GM23338 (cell line): ENCODE measurements at regions not wholly inside any gene's neighbourhood (a gene's known extent, or its start where the extent isn't known, plus 50 kb on each side); places are given as distances from the start of the nearest gene placed in this dataset.

Source experiments
- ATAC-seq: fragments of 200-7000 bp; cut with Tn5 transposase; 3 replicates; pipeline ENCODE4 v1.9.1; 2020
- DNase-seq: peaks from one replicate; pipeline ENCODE4 v3.0.0-alpha.2; 2015; ENCODE audit warnings: low spot score
- H2AFZ ChIP-seq: fragments of 200-600 bp; sonication (generic); 2 replicates; pipeline ENCODE4 v1.8.0; 2016; ENCODE audit warnings: antibody characterized with exemption, mild to moderate bottlenecking, moderate library complexity
- H3F3A ChIP-seq: fragments of 200-600 bp; sonication (generic); replicated peaks from 2 replicates; pipeline ENCODE4 v1.8.0; 2017; ENCODE audit warnings: antibody characterized with exemption, mixed run types, low read depth
- H3K27ac ChIP-seq: fragments of 200-600 bp; sonication (generic); 2 replicates; pipeline ENCODE4 v1.6.1; 2016; ENCODE audit warnings: low read depth
- H3K27me3 ChIP-seq: fragments of 200-600 bp; sonication (generic); 2 replicates; pipeline ENCODE4 v1.8.0; 2016; ENCODE audit warnings: mild to moderate bottlenecking, mixed run types, moderate library complexity; ENCODE audit not compliant: insufficient read depth
- H3K36me3 ChIP-seq: fragments of 200-600 bp; sonication (generic); 2 replicates; pipeline ENCODE4 v1.8.0; 2016; ENCODE audit warnings: mild to moderate bottlenecking; ENCODE audit not compliant: insufficient read depth
- H3K4me1 ChIP-seq: fragments of 200-600 bp; sonication (generic); 2 replicates; pipeline ENCODE4 v1.8.0; 2016; ENCODE audit warnings: mild to moderate bottlenecking, moderate library complexity; ENCODE audit not compliant: insufficient read depth
- H3K4me2 ChIP-seq: fragments of 200-600 bp; sonication (generic); 2 replicates; pipeline ENCODE4 v1.7.1; 2017; ENCODE audit warnings: mixed run types
- H3K4me3 ChIP-seq: fragments of 200-600 bp; sonication (generic); 2 replicates; pipeline ENCODE4 v1.6.1; 2016; ENCODE audit warnings: mixed run types
- H3K79me2 ChIP-seq: fragments of 200-600 bp; sonication (generic); replicated peaks from 2 replicates; pipeline ENCODE4 v1.8.0; 2017; ENCODE audit warnings: mild to moderate bottlenecking; ENCODE audit not compliant: insufficient read depth
- H3K9me2 ChIP-seq: fragments of 200-600 bp; sonication (generic); 2 replicates; pipeline ENCODE4 v1.8.0; 2017; ENCODE audit not compliant: insufficient read depth
- H4K20me1 ChIP-seq: fragments of 200-600 bp; sonication (generic); replicated peaks from 2 replicates; pipeline ENCODE4 v1.8.0; 2017; ENCODE audit warnings: mild to moderate bottlenecking; ENCODE audit not compliant: insufficient read depth
- H3K27ac Mint-ChIP-seq: 2 replicates; pipeline ENCODE4 v1.8.0; 2020; ENCODE audit warnings: inconsistent platforms, mild to moderate bottlenecking, moderate library complexity, mixed read lengths
- H3K27me3 Mint-ChIP-seq: 3 replicates; pipeline ENCODE4 v1.8.0; 2022; ENCODE audit warnings: low read depth, mild to moderate bottlenecking, moderate library complexity, mixed read lengths, inconsistent platforms; ENCODE audit not compliant: insufficient read depth, poor library complexity
- H3K36me3 Mint-ChIP-seq: 3 replicates; pipeline ENCODE4 v1.8.0; 2021; ENCODE audit warnings: low read depth, mild to moderate bottlenecking, inconsistent platforms, moderate library complexity, mixed read lengths
- H3K4me1 Mint-ChIP-seq: 3 replicates; pipeline ENCODE4 v1.8.0; 2020; ENCODE audit warnings: mild to moderate bottlenecking, inconsistent platforms, mixed read lengths
- H3K4me3 Mint-ChIP-seq: 3 replicates; pipeline ENCODE4 v1.8.0; 2021; ENCODE audit warnings: moderate library complexity, mild to moderate bottlenecking, inconsistent platforms, mixed read lengths
- H3K9me3 Mint-ChIP-seq: 3 replicates; pipeline ENCODE4 v1.8.0; 2020; ENCODE audit warnings: moderate library complexity, mild to moderate bottlenecking, inconsistent platforms, mixed read lengths
- CREB1 ChIP-seq: fragments of 250-450 bp; sonication (Bioruptor Pico); IDR thresholded peaks from 2 replicates; pipeline ENCODE4 v1.5.0; 2020; ENCODE audit warnings: low read depth, mild to moderate bottlenecking, moderate library complexity
- EZH2 ChIP-seq: fragments of 200-600 bp; sonication (generic); IDR thresholded peaks from one replicate; pipeline ENCODE4 v1.8.0; 2017; ENCODE audit warnings: antibody characterized with exemption, mild to moderate bottlenecking, low read depth; ENCODE audit not compliant: unreplicated experiment
- EZH2phosphoT487 ChIP-seq: fragments of 200-600 bp; sonication (generic); IDR thresholded peaks from one replicate; pipeline ENCODE4 v1.8.1; 2018; ENCODE audit warnings: antibody characterized with exemption; ENCODE audit not compliant: unreplicated experiment
- JUNB ChIP-seq: IDR thresholded peaks from one replicate; pipeline ENCODE4 v1.6.1; 2016; ENCODE audit warnings: antibody characterized with exemption; ENCODE audit not compliant: unreplicated experiment
- NANOG ChIP-seq: IDR thresholded peaks from 2 replicates; pipeline ENCODE4 v1.6.1; 2016; ENCODE audit warnings: antibody characterized with exemption, borderline replicate concordance
- POLR2AphosphoS5 ChIP-seq: IDR thresholded peaks from 2 replicates; pipeline ENCODE4 v1.6.1; 2016; ENCODE audit warnings: antibody characterized with exemption, low read depth
- STAT1 ChIP-seq: IDR thresholded peaks from one replicate; pipeline ENCODE4 v1.6.1; 2016; ENCODE audit warnings: antibody characterized with exemption; ENCODE audit not compliant: unreplicated experiment
- ZNF114 ChIP-seq: fragments of 250-450 bp; sonication (Bioruptor Pico); IDR thresholded peaks from 2 replicates; pipeline ENCODE4 v1.5.0; 2020; ENCODE audit warnings: mild to moderate bottlenecking, moderate library complexity
- ZNF331 ChIP-seq: fragments of 250-450 bp; sonication (Bioruptor Pico); IDR thresholded peaks from 2 replicates; pipeline ENCODE4 v1.5.0; 2020; ENCODE audit warnings: low read depth, mild to moderate bottlenecking, moderate library complexity
- TF ChIP-seq, protein P1 (sequence below): fragments of 250-450 bp; sonication (Bioruptor Pico); IDR thresholded peaks from 2 replicates; pipeline ENCODE4 v1.5.0; 2020; ENCODE audit warnings: mild to moderate bottlenecking, moderate library complexity
- TF ChIP-seq, protein P2 (sequence below): IDR thresholded peaks from one replicate; pipeline ENCODE4 v1.6.1; 2018; ENCODE audit warnings: antibody characterized with exemption; ENCODE audit not compliant: unreplicated experiment
- TF ChIP-seq, protein P3 (sequence below): IDR thresholded peaks from 2 replicates; pipeline ENCODE4 v1.6.1; 2016; ENCODE audit warnings: antibody characterized with exemption

DNA sequence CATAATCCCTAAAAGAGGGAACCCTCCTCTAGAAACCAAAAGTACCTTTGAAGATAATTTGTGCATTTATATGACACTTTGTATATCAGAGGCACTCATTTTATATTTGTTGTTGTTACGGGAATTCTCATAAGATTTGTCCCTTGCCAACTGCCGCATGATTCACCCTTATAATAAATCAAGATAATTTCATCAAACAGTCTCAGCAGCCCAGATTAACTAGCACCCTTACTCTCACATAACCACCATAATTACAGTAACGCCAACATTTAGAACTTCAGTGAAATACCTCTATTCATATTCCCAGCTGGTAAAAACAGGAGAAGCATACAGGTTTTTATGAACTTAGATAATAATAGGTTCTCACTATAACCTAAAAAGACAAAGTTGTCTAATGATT, 271.9 kb downstream of the LRRC3B start:
- Mint-ChIP-seq H3K4me3 (no peak overlapping the region), H3K36me3 (no peaks in the 10 kb centered on the region), H3K27me3 (no peaks in the 10 kb centered on the region), H3K4me1 (peaks cover 7% of the 10 kb centered on the region; the same call in 2 of the 3 replicates), H3K9me3 (peaks cover under 1% of the 10 kb centered on the region; the same call in 1 of the 3 replicates), H3K27ac (no peak overlapping the region)
- Histone ChIP-seq H3F3A (no peaks in the 10 kb centered on the region), H3K4me2 (no peak overlapping the region), H3K79me2 (no peaks in the 10 kb centered on the region), H3K4me1 (peaks cover 7% of the 10 kb centered on the region), H3K27ac (no peak overlapping the region), H3K36me3 (no peaks in the 10 kb centered on the region), H3K27me3 (no peaks in the 10 kb centered on the region), H2AFZ (no peak overlapping the region), H3K4me3 (no peak overlapping the region), H3K9me2 (peaks cover 6% of the 10 kb centered on the region; the same call in 1 of the 2 replicates), H4K20me1 (no peaks in the 10 kb centered on the region)
- no peak for ATAC-seq
- no peak for TF ChIP-seq CREB1 (CRISPR knock-in tag)
- DNase-seq: no peak

DNA sequence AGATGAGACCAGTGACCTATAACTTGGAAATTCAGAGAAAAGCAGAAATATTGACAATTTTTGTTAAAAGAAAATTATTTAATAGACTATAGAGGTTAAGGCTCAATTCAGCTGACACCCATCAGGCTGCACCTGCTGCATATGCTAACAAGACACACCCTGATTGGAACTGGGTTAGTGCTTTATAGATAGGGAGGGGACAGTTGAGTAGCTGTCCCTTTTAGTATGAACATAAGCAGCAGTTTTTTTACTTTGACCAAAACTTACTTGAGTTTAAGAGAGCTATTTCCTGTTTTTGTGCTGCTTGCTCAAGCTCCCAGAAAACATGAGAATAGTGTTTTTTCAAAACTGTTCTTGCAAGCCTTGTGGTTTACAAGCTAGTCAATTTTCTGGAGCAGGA, 292.6 kb downstream of the LRRC3B start:
- no peak for DNase-seq
- Mint-ChIP-seq H3K27ac (no peak overlapping the region), H3K9me3 (peaks cover 4% of the 10 kb centered on the region; the same call in 2 of the 3 replicates)

More for the DNA sequence above, 292.6 kb downstream of the LRRC3B start:
- H4K20me1 ChIP-seq: no peaks in the 10 kb centered on the region
- peaks cover 3% of the 10 kb centered on the region; the same call in 1 of the 2 replicates for H3K4me1 ChIP-seq
- peaks cover 6% of the 10 kb centered on the region; the same call in 2 of the 3 replicates for H3K4me1 Mint-ChIP-seq
- H3K4me2 ChIP-seq: no peak overlapping the region
- no peaks in the 10 kb centered on the region for H3K27me3 Mint-ChIP-seq
- no peaks in the 10 kb centered on the region for H3K36me3 Mint-ChIP-seq
- H3K4me3 ChIP-seq: no peak overlapping the region
- no peak for TF ChIP-seq JUNB
- no peak for TF ChIP-seq STAT1
- TF ChIP-seq EZH2phosphoT487: no peak
- TF ChIP-seq EZH2: no peak
- TF ChIP-seq ZNF331 (CRISPR knock-in tag): no peak
- no peak for TF ChIP-seq NANOG
- no peak for TF ChIP-seq POLR2AphosphoS5
- no peak for TF ChIP-seq ZNF114
- TF ChIP-seq, protein P1, sequence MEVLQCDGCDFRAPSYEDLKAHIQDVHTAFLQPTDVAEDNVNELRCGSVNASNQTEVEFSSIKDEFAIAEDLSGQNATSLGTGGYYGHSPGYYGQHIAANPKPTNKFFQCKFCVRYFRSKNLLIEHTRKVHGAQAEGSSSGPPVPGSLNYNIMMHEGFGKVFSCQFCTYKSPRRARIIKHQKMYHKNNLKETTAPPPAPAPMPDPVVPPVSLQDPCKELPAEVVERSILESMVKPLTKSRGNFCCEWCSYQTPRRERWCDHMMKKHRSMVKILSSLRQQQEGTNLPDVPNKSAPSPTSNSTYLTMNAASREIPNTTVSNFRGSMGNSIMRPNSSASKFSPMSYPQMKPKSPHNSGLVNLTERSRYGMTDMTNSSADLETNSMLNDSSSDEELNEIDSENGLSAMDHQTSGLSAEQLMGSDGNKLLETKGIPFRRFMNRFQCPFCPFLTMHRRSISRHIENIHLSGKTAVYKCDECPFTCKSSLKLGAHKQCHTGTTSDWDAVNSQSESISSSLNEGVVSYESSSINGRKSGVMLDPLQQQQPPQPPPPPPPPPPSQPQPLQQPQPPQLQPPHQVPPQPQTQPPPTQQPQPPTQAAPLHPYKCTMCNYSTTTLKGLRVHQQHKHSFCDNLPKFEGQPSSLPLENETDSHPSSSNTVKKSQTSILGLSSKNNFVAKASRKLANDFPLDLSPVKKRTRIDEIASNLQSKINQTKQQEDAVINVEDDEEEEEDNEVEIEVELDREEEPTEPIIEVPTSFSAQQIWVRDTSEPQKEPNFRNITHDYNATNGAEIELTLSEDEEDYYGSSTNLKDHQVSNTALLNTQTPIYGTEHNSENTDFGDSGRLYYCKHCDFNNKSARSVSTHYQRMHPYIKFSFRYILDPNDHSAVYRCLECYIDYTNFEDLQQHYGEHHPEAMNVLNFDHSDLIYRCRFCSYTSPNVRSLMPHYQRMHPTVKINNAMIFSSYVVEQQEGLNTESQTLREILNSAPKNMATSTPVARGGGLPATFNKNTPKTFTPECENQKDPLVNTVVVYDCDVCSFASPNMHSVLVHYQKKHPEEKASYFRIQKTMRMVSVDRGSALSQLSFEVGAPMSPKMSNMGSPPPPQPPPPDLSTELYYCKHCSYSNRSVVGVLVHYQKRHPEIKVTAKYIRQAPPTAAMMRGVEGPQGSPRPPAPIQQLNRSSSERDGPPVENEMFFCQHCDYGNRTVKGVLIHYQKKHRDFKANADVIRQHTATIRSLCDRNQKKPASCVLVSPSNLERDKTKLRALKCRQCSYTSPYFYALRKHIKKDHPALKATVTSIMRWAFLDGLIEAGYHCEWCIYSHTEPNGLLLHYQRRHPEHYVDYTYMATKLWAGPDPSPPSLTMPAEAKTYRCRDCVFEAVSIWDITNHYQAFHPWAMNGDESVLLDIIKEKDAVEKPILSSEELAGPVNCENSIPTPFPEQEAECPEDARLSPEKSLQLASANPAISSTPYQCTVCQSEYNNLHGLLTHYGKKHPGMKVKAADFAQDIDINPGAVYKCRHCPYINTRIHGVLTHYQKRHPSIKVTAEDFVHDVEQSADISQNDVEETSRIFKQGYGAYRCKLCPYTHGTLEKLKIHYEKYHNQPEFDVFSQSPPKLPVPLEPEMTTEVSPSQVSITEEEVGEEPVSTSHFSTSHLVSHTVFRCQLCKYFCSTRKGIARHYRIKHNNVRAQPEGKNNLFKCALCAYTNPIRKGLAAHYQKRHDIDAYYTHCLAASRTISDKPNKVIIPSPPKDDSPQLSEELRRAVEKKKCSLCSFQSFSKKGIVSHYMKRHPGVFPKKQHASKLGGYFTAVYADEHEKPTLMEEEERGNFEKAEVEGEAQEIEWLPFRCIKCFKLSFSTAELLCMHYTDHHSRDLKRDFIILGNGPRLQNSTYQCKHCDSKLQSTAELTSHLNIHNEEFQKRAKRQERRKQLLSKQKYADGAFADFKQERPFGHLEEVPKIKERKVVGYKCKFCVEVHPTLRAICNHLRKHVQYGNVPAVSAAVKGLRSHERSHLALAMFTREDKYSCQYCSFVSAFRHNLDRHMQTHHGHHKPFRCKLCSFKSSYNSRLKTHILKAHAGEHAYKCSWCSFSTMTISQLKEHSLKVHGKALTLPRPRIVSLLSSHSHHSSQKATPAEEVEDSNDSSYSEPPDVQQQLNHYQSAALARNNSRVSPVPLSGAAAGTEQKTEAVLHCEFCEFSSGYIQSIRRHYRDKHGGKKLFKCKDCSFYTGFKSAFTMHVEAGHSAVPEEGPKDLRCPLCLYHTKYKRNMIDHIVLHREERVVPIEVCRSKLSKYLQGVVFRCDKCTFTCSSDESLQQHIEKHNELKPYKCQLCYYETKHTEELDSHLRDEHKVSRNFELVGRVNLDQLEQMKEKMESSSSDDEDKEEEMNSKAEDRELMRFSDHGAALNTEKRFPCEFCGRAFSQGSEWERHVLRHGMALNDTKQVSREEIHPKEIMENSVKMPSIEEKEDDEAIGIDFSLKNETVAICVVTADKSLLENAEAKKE (CRISPR knock-in tag): no peak
- TF ChIP-seq, protein P2, sequence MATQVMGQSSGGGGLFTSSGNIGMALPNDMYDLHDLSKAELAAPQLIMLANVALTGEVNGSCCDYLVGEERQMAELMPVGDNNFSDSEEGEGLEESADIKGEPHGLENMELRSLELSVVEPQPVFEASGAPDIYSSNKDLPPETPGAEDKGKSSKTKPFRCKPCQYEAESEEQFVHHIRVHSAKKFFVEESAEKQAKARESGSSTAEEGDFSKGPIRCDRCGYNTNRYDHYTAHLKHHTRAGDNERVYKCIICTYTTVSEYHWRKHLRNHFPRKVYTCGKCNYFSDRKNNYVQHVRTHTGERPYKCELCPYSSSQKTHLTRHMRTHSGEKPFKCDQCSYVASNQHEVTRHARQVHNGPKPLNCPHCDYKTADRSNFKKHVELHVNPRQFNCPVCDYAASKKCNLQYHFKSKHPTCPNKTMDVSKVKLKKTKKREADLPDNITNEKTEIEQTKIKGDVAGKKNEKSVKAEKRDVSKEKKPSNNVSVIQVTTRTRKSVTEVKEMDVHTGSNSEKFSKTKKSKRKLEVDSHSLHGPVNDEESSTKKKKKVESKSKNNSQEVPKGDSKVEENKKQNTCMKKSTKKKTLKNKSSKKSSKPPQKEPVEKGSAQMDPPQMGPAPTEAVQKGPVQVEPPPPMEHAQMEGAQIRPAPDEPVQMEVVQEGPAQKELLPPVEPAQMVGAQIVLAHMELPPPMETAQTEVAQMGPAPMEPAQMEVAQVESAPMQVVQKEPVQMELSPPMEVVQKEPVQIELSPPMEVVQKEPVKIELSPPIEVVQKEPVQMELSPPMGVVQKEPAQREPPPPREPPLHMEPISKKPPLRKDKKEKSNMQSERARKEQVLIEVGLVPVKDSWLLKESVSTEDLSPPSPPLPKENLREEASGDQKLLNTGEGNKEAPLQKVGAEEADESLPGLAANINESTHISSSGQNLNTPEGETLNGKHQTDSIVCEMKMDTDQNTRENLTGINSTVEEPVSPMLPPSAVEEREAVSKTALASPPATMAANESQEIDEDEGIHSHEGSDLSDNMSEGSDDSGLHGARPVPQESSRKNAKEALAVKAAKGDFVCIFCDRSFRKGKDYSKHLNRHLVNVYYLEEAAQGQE: no peak
- TF ChIP-seq, protein P3, sequence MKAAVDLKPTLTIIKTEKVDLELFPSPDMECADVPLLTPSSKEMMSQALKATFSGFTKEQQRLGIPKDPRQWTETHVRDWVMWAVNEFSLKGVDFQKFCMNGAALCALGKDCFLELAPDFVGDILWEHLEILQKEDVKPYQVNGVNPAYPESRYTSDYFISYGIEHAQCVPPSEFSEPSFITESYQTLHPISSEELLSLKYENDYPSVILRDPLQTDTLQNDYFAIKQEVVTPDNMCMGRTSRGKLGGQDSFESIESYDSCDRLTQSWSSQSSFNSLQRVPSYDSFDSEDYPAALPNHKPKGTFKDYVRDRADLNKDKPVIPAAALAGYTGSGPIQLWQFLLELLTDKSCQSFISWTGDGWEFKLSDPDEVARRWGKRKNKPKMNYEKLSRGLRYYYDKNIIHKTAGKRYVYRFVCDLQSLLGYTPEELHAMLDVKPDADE: no peak
- H3K27me3 ChIP-seq: no peaks in the 10 kb centered on the region
- H3K4me3 Mint-ChIP-seq: no peak overlapping the region
- no peaks in the 10 kb centered on the region for H3K79me2 ChIP-seq
- H3K36me3 ChIP-seq: no peaks in the 10 kb centered on the region
- no peak overlapping the region; the same call in 1 of the 2 replicates for H2AFZ ChIP-seq
- no peaks in the 10 kb centered on the region for H3F3A ChIP-seq
- ATAC-seq: no peak
- H3K9me2 ChIP-seq: no peaks in the 10 kb centered on the region
- H3K27ac ChIP-seq: no peak overlapping the region
